MV-4-11 (cell line): ENCODE measurements at regions not wholly inside any gene's neighbourhood (a gene's known extent, or its start where the extent isn't known, plus 50 kb on each side); places are given as distances from the start of the nearest gene placed in this dataset.
A peak's percentile ranks its signal among the peaks of the same experiment; 100 is the strongest.

ENCODE experiments used
- DNase-seq: peaks from one replicate; lab custom pipeline; 2025; lab: John Stamatoyannopoulos, UW

DNA sequence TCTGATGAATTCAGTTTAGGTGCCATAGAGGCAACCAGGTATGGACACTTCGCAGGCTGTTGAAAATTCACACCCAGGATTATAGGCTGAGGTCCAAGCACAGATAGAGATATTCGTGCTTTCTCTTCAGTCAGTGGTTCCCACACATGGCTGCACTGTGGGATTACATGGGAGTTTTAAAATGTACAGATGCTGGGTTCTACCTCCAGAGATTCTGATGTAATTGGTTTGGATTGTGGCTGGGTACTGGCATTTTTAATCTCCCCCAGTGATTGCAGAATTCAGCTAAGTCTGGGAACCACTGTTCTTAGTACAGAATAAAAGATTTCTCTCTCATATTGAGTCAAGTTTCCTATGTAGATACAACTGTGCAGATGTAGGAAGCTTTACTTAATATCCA, 91.6 kb downstream of the FOXB1 start:
- DNase-seq: no peak

DNA sequence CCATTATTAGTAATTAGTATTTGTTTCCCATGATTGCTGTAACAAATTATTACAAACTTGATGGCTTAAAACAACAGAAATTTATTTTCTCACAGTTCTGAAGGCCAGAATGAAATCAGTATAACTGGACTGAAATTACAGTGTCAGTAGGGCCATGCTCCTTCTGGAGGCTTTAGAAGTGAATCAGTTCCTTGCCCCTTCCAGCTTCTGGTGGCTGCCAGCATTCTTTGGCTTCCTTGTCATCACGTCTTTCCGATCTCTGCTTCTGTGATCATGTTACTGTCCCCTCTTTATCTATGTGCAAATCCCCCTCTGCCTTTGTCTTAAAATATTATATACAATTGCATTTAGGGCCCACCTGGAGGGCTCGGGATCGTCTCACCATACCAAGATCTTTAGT, 92.0 kb downstream of the FOXB1 start:
- DNase-seq: no peak

DNA sequence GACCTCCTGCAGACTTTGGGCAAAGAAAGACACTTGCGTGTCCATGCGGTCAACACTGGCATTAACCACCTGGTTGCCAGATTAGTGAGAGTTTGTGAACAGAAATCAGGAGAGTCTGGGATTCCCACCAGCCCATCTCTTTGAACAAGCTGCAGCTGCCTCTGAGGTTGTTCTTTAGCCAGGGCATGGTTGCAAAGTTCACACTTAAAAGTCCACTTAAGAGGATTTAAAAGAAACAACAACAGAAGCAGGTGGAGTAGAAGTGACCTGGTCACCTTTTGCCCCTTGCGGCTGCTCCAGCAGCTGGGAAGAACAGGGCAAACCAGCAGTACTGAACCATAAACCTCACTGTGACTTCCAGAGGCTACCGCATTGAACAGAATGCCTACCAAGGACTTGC, 97.3 kb downstream of the FOXB1 start:
- DNase-seq: no peak

DNA sequence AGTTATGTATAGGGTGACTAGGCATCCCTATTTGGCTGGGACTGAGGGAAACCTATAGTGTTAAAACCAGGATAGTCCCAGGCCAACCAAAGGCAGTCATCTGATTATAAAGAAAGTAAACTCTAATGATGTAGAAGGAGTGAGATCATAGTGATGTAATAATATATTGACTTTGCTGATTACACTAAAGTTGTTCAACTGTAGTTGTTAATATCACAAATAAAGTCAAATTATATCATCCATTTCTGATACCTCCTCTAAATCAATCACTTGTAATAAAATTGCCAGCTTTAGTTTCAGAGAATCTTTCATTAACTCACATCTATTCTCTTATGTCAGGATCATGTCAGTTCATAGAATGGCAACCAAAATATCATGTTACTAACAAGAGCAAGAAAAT, 98.6 kb downstream of the FOXB1 start:
- DNase-seq: no peak

DNA sequence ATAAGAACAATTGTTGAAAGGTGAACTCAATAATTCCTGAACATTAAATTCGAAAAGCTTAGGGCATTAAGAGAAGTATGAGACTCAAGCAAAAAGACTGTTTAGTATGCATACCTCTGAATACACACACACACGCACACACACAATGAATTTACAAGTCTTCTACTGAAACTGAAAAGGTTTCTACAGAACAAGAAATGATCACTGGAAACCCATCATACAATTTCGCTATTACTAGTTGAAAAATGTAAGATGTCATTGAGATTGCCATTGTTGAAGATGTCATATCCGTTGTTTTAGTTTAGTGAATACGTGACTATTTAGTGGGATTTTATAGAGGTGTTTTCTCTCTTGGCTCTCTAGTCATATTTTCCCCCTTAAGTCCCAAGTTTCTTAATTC, 106.8 kb downstream of the FOXB1 start:
- no peak for DNase-seq

DNA sequence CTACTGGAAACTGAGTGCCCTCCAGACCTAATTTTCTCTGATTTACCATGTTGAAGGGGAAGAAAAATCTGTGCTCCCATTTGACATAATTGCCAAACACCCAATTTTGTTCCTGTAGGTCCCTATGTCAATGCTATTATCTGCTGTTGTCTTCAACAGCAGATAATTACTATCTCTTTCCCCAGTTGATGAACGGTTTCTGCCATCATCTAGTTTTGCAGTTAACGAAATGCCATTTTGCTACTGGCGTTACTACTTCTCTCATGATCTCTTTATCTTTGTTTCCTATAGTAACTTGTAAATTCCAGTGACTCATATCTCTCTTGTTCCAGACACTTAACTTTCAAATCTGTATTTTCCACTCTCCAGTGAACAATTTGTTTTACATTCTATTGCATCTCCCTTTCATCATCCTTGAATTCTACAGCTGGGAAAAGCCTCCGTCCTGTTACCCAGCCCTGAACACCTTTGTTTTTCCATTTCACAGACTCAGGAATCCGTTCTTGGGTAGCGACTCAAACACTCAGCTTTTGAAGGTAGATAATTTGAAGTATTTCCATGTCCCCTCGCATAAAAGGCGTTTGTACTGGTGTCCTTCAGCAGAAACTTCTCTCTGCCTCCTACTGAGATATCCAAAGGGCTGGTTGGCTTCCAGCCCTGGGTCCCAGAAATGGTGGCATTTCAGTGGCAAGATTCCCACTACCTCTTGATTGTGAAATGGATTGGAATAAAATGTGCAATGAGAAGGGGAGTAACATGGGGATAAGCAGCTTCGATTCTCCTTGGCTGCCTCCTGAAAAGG, 111.7 kb downstream of the FOXB1 start:
- DNase-seq: no peak

GRCh38 chr15:60116456-60117089, 112.5 kb downstream of the FOXB1 start:
- DNase-seq: no peak

GRCh38 chr15:60118146-60118545, 114.0 kb downstream of the FOXB1 start:
- no peak for DNase-seq

DNA sequence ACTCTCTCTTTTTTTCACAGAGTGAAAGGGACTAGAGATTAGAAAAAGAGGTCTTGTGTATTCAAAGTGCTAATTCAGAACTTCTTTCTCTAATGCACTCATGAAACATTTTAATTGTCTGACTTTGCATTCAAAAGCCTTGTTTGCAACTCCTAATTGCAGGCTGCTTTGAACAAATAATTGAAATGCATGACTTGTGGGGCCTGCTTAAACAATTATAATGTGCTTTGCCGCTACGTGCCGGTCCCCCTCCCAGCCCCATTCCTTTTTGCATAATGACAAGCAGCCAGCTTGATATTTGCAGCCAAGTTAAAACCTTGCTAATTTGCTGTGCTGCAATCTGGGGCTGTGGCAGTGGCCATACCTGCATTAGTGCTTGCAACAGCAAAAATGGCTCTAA, 114.5 kb downstream of the FOXB1 start:
- no peak for DNase-seq

- no peak for DNase-seq
These were observed 115.0 kb downstream of the FOXB1 start for GRCh38 chr15:60119101-60119500.

DNA sequence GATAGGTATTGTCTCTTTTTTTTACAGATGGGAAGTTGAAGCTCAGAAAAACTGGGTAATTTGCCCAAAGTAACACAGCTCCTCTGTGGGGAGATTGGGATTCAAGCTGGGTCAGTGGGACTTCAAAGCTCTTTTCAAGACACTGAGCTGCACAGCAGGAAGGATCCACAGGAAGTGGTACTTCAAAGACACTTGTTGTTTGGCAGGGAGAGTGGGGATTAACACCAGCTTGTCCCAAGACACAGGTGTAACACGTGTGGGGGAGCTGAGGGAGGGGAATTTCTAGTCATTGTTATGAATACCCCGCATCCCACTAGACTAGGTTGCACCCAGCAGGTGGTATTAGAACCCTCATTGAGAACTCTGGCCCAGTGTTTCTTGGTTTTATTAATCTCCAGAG, 116.0 kb downstream of the FOXB1 start:
- DNase-seq: no peak

DNA sequence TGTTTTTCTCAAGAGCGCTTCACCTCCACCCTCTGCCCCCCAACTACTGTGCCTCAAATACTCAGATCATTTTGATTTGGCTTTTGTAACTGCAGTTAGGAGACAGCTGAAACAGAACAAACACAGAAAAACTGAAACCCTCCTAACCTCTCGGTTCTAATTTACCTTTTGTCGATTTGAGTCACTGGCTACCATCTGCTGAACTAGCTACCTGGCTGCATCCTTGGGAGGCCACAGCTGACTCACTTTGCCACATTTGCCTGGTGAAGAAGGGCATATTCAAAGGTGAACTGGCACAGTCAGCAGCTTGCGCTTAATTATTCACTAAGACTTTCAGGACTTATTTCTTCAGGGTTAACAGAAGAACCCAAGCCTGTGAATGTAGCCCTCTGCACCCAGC, 117.7 kb downstream of the FOXB1 start:
- no peak for DNase-seq

- no peak for DNase-seq
These were observed 118.6 kb downstream of the FOXB1 start for GRCh38 chr15:60122691-60123090.

- DNase-seq: no peak
These were observed 120.5 kb downstream of the FOXB1 start for GRCh38 chr15:60124460-60125070.

DNA sequence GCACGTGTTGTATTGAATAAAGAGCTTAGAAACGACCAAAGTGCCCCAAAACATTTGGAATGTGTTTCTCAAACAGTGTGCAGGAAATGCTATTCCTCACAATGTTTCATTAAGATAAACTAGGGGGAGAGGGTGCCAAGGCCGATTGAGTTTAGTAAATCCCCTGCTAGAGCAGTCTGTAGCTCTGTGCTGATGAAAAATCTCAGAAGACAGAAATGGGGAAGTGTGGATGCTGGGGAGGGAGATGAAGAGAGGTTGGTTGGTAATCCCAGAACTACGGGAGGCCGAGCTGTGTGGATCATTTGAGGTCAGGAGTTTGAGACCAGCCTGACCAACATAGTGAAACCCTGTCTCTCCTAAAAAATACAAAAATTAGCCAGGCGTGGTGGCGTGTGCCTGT, 121.2 kb downstream of the FOXB1 start:
- DNase-seq: no peak

DNA sequence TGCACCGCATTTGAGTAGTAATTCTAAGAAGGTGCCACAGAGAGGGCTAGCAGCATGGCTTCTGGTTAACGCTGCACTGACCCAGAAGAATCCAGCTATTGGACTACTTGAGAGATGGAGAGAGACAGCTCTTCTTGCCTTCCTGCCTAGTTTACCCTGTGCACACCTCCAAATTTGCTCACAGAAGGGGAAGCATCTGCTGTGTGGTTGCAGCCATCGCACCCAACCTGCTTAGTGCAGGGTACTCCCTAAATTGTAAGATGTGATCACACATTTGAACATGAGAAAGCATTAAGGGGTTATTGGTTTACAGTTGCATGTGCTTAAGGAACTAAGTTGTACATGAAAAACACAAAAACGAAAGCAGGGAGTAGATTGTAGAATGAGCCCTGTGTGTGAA, 122.1 kb downstream of the FOXB1 start:
- DNase-seq: no peak

DNA sequence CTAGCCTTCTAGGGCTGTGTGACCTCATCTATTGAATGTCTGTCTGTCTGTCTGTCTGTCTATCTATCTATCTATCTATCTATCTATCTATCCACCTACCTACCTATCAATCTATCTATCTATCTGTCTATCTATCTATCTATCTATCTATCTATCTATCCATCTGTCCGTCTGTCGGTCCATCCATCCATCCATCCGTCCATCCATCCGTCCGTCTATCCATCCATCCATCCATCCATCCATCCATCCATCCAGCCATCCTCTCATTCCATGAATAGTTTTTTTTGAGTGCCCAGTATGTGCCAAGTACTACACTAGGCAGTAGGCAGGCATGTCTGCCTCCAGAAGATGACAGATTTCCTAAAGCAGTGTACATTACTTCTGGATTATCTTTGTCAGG, 122.5 kb downstream of the FOXB1 start:
- DNase-seq: peak; percentile 3

GRCh38 chr15:60128000-60128376, 123.9 kb downstream of the FOXB1 start:
- DNase-seq: no peak

- no peak for DNase-seq
These were observed 124.6 kb downstream of the FOXB1 start for GRCh38 chr15:60128710-60129109.

GRCh38 chr15:60130398-60130797, 126.3 kb downstream of the FOXB1 start:
- DNase-seq: no peak

DNA sequence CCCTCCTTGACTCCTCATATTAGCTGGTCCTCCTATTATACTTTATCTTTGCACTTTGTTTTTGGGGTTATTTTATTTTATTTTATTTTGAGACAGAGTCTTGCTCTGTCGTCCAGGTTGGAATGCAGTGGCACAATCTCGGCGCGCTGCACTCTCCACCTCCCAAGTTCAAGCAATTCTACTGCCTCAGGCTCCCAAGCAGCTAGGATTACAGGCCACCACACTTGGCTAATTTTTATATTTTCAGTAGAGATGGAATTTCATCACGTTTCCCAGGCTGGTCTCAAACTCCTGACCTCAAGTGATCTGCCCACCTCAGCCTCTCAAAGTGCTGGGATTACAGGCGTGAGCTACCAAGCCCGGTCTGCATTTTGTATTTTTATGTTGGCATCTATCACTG, 126.7 kb downstream of the FOXB1 start:
- DNase-seq: no peak

DNA sequence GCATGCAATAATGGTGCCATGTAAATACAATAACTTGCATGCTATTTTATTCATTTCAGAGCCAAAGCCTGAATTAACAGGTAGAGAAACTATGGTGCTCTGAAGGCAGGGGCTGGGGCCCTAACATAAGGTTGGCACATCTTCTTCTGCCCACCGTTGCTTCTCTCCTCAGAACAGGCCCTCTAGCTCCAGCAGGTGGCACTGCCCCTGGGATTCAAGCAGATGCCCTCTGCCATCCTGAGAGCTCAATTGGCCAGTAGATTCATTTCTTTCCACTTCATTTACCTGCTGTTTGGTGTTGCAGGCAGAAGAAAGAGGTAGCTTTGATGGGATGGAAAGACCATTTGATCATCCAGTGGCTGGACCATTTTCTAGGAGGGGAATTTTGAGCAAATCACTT, 130.5 kb downstream of the FOXB1 start:
- no peak for DNase-seq

DNA sequence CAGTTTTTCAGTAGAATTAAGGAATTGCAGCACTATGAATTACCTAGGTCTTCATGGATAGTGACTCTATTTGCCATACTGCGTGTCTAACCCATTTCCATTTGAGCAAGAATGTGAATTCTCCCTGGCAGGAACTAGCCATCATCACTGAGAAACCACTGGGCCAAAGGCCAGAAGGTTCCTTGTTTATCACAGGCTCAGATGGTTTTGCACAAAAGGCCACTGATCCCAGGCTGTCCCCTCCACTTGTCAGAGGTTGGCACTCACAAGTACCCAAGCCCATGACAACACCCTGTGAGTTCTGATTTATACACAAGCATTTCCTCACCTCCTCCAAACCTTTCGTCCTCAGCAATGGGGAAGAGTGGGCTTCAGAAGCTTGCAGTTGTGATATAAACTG, 131.8 kb downstream of the FOXB1 start:
- DNase-seq: no peak
